Activated T-helper 17 cell treated with anti-CD3 and anti-CD28 coated beads, Interleukin-2, amount 50 U/mL, for 72 hours (primary cell): ENCODE measurements at regions not wholly inside any gene's neighbourhood (a gene's known extent, or its start where the extent isn't known, plus 50 kb on each side); places are given as distances from the start of the nearest gene placed in this dataset.

ENCODE experiments used
- ATAC-seq: fragments of 150-1000 bp; cut with Tn5 transposase; replicated peaks from 2 replicates; pipeline ENCODE4 v1.10.0; 2021; ENCODE audit warnings: mild to moderate bottlenecking, moderate library complexity
- H3K27ac Mint-ChIP-seq: one replicate; pipeline ENCODE4 v1.8.0; 2022; ENCODE audit warnings: mixed read lengths
- H3K27me3 Mint-ChIP-seq: one replicate; pipeline ENCODE4 v1.8.0; 2022; ENCODE audit warnings: mixed read lengths
- H3K36me3 Mint-ChIP-seq: one replicate; pipeline ENCODE4 v1.8.0; 2022; ENCODE audit warnings: low read depth, mild to moderate bottlenecking, mixed read lengths
- H3K4me1 Mint-ChIP-seq: one replicate; pipeline ENCODE4 v1.8.0; 2022; ENCODE audit warnings: mixed read lengths
- H3K4me3 Mint-ChIP-seq: one replicate; pipeline ENCODE4 v1.8.0; 2022; ENCODE audit warnings: mild to moderate bottlenecking, mixed read lengths
- H3K9me3 Mint-ChIP-seq: one replicate; pipeline ENCODE4 v1.8.0; 2022; ENCODE audit warnings: mixed read lengths

GRCh38 chr19:31952693-31953092 lies 392.7 kb upstream of the ZNF507 start:
- Mint-ChIP-seq H3K27ac (no peak overlapping the region), H3K36me3 (no peaks in the 10 kb centered on the region), H3K4me1 (no peaks in the 10 kb centered on the region), H3K4me3 (no peak overlapping the region), H3K27me3 (no peaks in the 10 kb centered on the region), H3K9me3 (peaks cover 11% of the 10 kb centered on the region)
- ATAC-seq, result no peak

- Mint-ChIP-seq H3K4me1 (no peaks in the 10 kb centered on the region), H3K27me3 (no peaks in the 10 kb centered on the region), H3K4me3 (no peak overlapping the region), H3K9me3 (peaks cover 11% of the 10 kb centered on the region), H3K36me3 (no peaks in the 10 kb centered on the region), H3K27ac (no peak overlapping the region)
- no peak for ATAC-seq
These were observed 390.3 kb upstream of the ZNF507 start for GRCh38 chr19:31955061-31955460.

DNA sequence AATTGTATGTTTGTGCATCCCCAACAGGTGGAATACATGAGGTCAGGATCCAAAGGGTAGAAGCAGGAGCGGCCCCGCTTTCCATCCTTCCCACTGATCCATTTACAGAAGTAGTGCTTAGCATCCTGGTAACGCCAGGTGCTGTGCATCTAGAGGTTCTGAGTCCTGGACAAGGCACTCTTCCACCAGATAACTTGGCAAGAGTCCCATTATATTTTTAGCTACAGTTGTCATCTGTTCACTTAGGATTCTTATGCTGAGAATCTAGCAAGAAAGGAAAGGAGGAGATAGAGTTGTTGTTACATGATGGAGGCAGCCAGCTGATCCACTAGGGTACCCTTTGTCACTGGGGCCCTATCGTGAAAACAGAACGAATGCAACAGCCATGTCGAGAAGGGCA lies 389.5 kb upstream of the ZNF507 start:
- no peak overlapping the region for H3K4me3 Mint-ChIP-seq
- no peak overlapping the region for H3K27ac Mint-ChIP-seq
- ATAC-seq, result no peak
- no peaks in the 10 kb centered on the region for H3K27me3 Mint-ChIP-seq
- H3K4me1 Mint-ChIP-seq, result no peaks in the 10 kb centered on the region
- H3K9me3 Mint-ChIP-seq, result peaks cover 11% of the 10 kb centered on the region
- no peaks in the 10 kb centered on the region for H3K36me3 Mint-ChIP-seq

DNA sequence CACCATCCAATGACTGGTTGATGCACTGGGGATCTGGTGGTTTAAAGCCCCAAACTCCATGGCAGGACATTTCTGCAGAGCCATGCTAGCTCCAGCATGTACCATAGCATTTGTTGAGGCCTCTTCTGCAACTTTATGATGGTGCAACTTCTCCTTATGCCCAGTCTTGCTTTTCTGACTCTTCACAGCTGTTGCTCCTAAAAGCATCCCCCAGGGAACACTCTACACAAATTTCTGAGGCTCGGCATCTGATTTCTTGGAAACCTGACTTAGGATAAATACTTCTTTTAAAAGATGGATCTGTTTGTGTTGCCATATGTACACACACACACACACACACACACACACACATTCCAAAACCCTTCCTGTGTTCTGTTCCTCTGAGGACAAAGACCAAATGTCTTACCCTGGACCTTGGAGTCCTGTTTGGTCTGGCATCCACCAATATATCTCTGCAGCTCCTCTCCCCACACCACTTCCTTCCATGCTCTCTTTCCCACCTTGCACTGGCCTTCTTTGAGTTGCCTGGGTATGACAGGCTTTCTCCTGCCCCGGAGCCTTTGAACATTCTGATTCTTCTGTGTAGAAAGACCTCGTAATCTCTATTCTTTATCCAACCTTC lies 388.5 kb upstream of the ZNF507 start:
- H3K4me1 Mint-ChIP-seq, result no peaks in the 10 kb centered on the region
- H3K36me3 Mint-ChIP-seq, result no peaks in the 10 kb centered on the region
- ATAC-seq, result no peak
- H3K4me3 Mint-ChIP-seq, result no peak overlapping the region
- no peak overlapping the region for H3K27ac Mint-ChIP-seq
- no peaks in the 10 kb centered on the region for H3K27me3 Mint-ChIP-seq
- H3K9me3 Mint-ChIP-seq, result peaks cover 9% of the 10 kb centered on the region

DNA sequence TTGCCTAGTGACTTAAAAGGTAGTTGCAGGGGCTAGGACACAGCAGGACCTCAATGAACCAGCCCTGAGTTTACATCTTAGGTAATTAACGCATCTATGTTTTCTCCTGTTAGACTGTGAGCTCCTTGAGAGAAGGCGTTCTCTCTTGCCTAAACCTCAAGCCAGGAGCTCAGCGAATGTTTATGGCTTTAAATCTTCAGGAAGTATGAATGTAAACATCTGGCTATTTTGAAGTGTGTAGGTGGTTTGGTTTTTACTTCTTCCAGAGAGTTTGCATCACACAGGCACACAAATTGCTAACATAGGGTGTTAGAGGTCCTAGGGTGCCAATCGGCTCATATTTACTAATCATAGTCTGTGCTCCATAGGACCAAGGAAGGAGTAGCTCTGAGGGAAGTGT lies 387.7 kb upstream of the ZNF507 start:
- no peak for ATAC-seq
- peaks cover 4% of the 10 kb centered on the region for H3K9me3 Mint-ChIP-seq
- H3K27me3 Mint-ChIP-seq, result no peaks in the 10 kb centered on the region
- H3K27ac Mint-ChIP-seq, result no peak overlapping the region
- H3K4me1 Mint-ChIP-seq, result no peaks in the 10 kb centered on the region
- H3K4me3 Mint-ChIP-seq, result no peak overlapping the region
- no peaks in the 10 kb centered on the region for H3K36me3 Mint-ChIP-seq

- no peak overlapping the region for H3K27ac Mint-ChIP-seq
- H3K36me3 Mint-ChIP-seq, result no peaks in the 10 kb centered on the region
- no peak overlapping the region for H3K4me3 Mint-ChIP-seq
- H3K9me3 Mint-ChIP-seq, result no peaks in the 10 kb centered on the region
- H3K4me1 Mint-ChIP-seq, result no peaks in the 10 kb centered on the region
- no peaks in the 10 kb centered on the region for H3K27me3 Mint-ChIP-seq
- no peak for ATAC-seq
These were observed 385.8 kb upstream of the ZNF507 start for GRCh38 chr19:31959527-31960018.

- H3K27me3 Mint-ChIP-seq, result no peaks in the 10 kb centered on the region
- H3K4me1 Mint-ChIP-seq, result no peaks in the 10 kb centered on the region
- ATAC-seq, result no peak
- no peak overlapping the region for H3K27ac Mint-ChIP-seq
- H3K9me3 Mint-ChIP-seq, result no peaks in the 10 kb centered on the region
- no peak overlapping the region for H3K4me3 Mint-ChIP-seq
- H3K36me3 Mint-ChIP-seq, result no peaks in the 10 kb centered on the region
These were observed 384.9 kb upstream of the ZNF507 start for GRCh38 chr19:31960474-31960873.

DNA sequence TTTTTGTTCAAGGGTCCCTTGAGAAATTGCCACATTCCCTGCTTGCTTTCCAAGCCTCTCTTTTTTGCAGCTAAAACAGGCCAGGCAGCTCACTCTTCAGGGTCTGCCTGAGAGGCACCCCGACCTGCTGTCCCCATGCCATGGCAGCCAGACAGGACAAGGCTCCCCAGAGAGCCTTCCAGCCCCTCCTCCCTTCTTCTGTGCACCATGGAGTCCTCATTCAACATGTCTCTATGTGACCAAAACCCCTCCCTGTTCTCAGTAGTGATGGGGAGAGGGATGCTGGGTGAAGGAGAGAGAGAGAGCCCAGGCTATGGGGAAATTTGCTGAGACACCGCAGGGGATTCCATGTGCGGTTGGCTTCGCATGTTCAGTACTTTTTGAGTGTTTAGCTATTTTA lies 384.2 kb upstream of the ZNF507 start:
- no peaks in the 10 kb centered on the region for H3K9me3 Mint-ChIP-seq
- H3K4me1 Mint-ChIP-seq, result no peaks in the 10 kb centered on the region
- no peak overlapping the region for H3K27ac Mint-ChIP-seq
- H3K36me3 Mint-ChIP-seq, result no peaks in the 10 kb centered on the region
- no peaks in the 10 kb centered on the region for H3K27me3 Mint-ChIP-seq
- ATAC-seq, result no peak
- no peak overlapping the region for H3K4me3 Mint-ChIP-seq

DNA sequence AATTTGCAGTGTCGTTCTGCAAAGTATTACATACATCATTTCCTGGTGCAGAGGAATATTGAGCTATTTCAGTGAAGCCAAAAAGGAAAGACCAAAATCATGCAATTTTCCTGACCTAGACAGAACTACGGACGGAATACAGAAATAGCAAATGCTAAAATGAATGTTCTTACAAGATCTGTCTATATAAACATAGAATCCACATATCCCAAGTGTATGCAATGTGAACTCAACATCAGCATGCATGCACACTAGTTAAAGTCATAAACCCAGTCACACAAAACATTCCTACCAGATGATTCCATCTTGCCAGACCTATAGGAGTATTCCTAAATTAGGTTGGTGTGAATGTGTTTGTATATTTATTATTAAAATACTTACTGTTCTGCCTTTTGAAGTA lies 383.7 kb upstream of the ZNF507 start:
- H3K4me3 Mint-ChIP-seq, result no peak overlapping the region
- H3K4me1 Mint-ChIP-seq, result no peaks in the 10 kb centered on the region
- no peaks in the 10 kb centered on the region for H3K9me3 Mint-ChIP-seq
- H3K36me3 Mint-ChIP-seq, result no peaks in the 10 kb centered on the region
- H3K27ac Mint-ChIP-seq, result no peak overlapping the region
- H3K27me3 Mint-ChIP-seq, result no peaks in the 10 kb centered on the region
- ATAC-seq, result no peak

- no peak overlapping the region for H3K27ac Mint-ChIP-seq
- no peak for ATAC-seq
These were observed 382.8 kb upstream of the ZNF507 start for GRCh38 chr19:31962561-31962996.

GRCh38 chr19:31963746-31964145 lies 381.7 kb upstream of the ZNF507 start:
- Mint-ChIP-seq H3K4me1 (no peaks in the 10 kb centered on the region), H3K4me3 (no peak overlapping the region), H3K27ac (no peak overlapping the region), H3K36me3 (no peaks in the 10 kb centered on the region), H3K9me3 (no peaks in the 10 kb centered on the region), H3K27me3 (no peaks in the 10 kb centered on the region)
- no peak for ATAC-seq

More at GRCh38 chr19:31962561-31962996, 382.8 kb upstream of the ZNF507 start:
- Mint-ChIP-seq H3K4me3 (no peak overlapping the region), H3K4me1 (no peaks in the 10 kb centered on the region), H3K36me3 (no peaks in the 10 kb centered on the region), H3K9me3 (no peaks in the 10 kb centered on the region), H3K27me3 (no peaks in the 10 kb centered on the region)

GRCh38 chr19:31969016-31969415 lies 376.4 kb upstream of the ZNF507 start:
- Mint-ChIP-seq H3K4me3 (no peak overlapping the region), H3K9me3 (no peaks in the 10 kb centered on the region), H3K27ac (no peak overlapping the region), H3K36me3 (no peaks in the 10 kb centered on the region), H3K27me3 (no peaks in the 10 kb centered on the region), H3K4me1 (no peaks in the 10 kb centered on the region)
- no peak for ATAC-seq

GRCh38 chr19:31970027-31970461 lies 375.4 kb upstream of the ZNF507 start:
- no peak for ATAC-seq
- Mint-ChIP-seq H3K4me1 (no peaks in the 10 kb centered on the region), H3K27me3 (peaks cover 4% of the 10 kb centered on the region), H3K4me3 (no peak overlapping the region), H3K27ac (no peak overlapping the region), H3K9me3 (peaks cover 4% of the 10 kb centered on the region), H3K36me3 (no peaks in the 10 kb centered on the region)

DNA sequence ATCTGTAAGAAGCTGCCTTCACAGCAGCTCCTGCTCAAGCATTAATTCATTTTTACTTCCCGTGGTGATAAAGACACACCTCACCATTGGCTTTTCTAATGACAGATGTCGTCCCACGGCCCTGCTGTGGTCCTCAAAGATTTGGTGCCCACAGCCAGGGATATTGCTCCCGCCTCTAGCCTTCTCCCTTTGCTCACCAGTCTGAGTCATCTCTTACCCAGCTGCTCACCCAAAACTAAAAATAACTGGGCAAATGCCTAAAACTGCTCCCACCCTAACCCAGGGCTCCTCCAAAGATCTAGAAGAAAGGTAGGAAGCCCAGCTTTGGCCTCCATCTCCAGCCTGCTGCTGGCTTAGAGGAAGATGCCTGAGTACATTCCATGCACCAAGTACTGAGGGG lies 371.1 kb upstream of the ZNF507 start:
- Mint-ChIP-seq H3K4me1 (no peaks in the 10 kb centered on the region), H3K9me3 (peaks cover 9% of the 10 kb centered on the region), H3K4me3 (no peak overlapping the region), H3K27me3 (peaks cover 4% of the 10 kb centered on the region), H3K27ac (no peak overlapping the region), H3K36me3 (no peaks in the 10 kb centered on the region)
- no peak for ATAC-seq

DNA sequence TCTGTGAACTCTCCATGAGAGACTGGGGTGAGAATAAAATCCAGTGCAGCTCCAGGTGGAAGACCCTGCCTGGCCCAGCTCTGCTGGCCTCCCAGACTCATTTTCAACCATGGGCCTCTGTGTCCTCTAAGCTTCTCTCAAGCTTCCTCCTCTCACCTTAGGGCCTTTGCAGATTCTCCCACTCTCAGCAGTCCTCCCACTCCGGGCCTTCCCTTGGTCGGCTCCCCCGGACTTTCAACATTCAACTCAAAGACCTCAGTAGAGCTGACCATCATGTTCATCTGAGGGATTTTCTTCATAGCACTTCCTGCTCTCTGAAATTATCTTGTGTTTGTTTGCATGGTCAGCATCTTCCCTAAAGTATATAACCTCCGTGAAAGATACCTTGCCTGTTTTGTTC lies 370.5 kb upstream of the ZNF507 start:
- no peak overlapping the region for H3K4me3 Mint-ChIP-seq
- peaks cover 9% of the 10 kb centered on the region for H3K9me3 Mint-ChIP-seq
- no peaks in the 10 kb centered on the region for H3K4me1 Mint-ChIP-seq
- no peaks in the 10 kb centered on the region for H3K36me3 Mint-ChIP-seq
- no peak overlapping the region for H3K27ac Mint-ChIP-seq
- peaks cover 4% of the 10 kb centered on the region for H3K27me3 Mint-ChIP-seq
- ATAC-seq, result no peak

- Mint-ChIP-seq H3K27ac (no peak overlapping the region), H3K36me3 (no peaks in the 10 kb centered on the region), H3K27me3 (peaks cover 4% of the 10 kb centered on the region), H3K9me3 (peaks cover 9% of the 10 kb centered on the region), H3K4me1 (no peaks in the 10 kb centered on the region), H3K4me3 (no peak overlapping the region)
- no peak for ATAC-seq
These were observed 369.9 kb upstream of the ZNF507 start for GRCh38 chr19:31975461-31975860.
